H1 (cell line): ENCODE measurements at regions not wholly inside any gene's neighbourhood (a gene's known extent, or its start where the extent isn't known, plus 50 kb on each side); places are given as distances from the start of the nearest gene placed in this dataset.

ENCODE experiments used
- CTCF ChIA-PET: fragments of 300-600 bp; sonication (Branson Sonifier 250); formaldehyde crosslinking; loops from one replicate; lab custom pipeline; 2021; ENCODE audit not compliant: partially characterized antibody; lab: Charles Lee
- POLR2A ChIA-PET: fragments of 300-600 bp; sonication (Branson Sonifier 250); formaldehyde crosslinking; loops from one replicate; lab custom pipeline; 2021; ENCODE audit warnings: inconsistent platforms; ENCODE audit not compliant: partially characterized antibody; lab: Charles Lee
- DNase-seq, 2 experiments: peaks; one replicate each; pipeline versions ENCODE4 v3.0.0 to v3.0.0-alpha.2; 2010 to 2022; ENCODE audit warnings: low spot score in 2 of 2, low read depth in 1 of 2, mixed read lengths in 1 of 2
- FAIRE-seq: peaks from 2 replicates; lab custom pipeline; 2011; peaks lifted over from hg19 to GRCh38; lab: Jason Lieb, UNC
- H2AFZ ChIP-seq: 2 replicates; pipeline ENCODE4 v1.8.1; 2012; ENCODE audit warnings: low read length, inconsistent platforms
- H2AK5ac ChIP-seq: 2 replicates; pipeline ENCODE4 v1.6.1; 2013; ENCODE audit warnings: low read depth, low read length
- H2BK120ac ChIP-seq: replicated peaks from 2 replicates; pipeline ENCODE3; 2013; ENCODE audit warnings: low read depth, low read length, inconsistent platforms
- H2BK12ac ChIP-seq: 2 replicates; pipeline ENCODE4 v1.6.1; 2013; ENCODE audit warnings: low read depth, low read length
- H2BK15ac ChIP-seq: 2 replicates; pipeline ENCODE4 v1.6.1; 2013; ENCODE audit warnings: low read length
- H2BK20ac ChIP-seq: 2 replicates; pipeline ENCODE4 v1.6.1; 2013; ENCODE audit warnings: low read length
- H2BK5ac ChIP-seq: 2 replicates; pipeline ENCODE4 v1.6.1; 2013; ENCODE audit warnings: low read depth, low read length
- H3K14ac ChIP-seq: 2 replicates; pipeline ENCODE4 v1.6.1; 2013; ENCODE audit warnings: inconsistent platforms; ENCODE audit not compliant: insufficient read length
- H3K18ac ChIP-seq: 2 replicates; pipeline ENCODE4 v1.6.1; 2013; ENCODE audit warnings: low read length; ENCODE audit errors: extremely low read depth
- H3K23ac ChIP-seq: 2 replicates; pipeline ENCODE4 v1.6.1; 2013; ENCODE audit warnings: inconsistent platforms; ENCODE audit not compliant: insufficient read length
- H3K23me2 ChIP-seq: 2 replicates; pipeline ENCODE4 v1.6.1; 2013; ENCODE audit warnings: low read depth, low read length
- H3K27ac ChIP-seq: 2 replicates; pipeline ENCODE4 v1.6.1; 2011; ENCODE audit warnings: low read depth, low read length, inconsistent platforms
- H3K27me3 ChIP-seq, 4 experiments: replicated peaks in 1 of 4; 1 replicate in 1 of 4; 2 replicates in 3 of 4; pipeline versions ENCODE4 v1.6.1 to v1.8.1; 2011 to 2013; ENCODE audit warnings: low read length in 3 of 4, mild to moderate bottlenecking in 3 of 4, inconsistent platforms in 2 of 4, mixed read lengths in 2 of 4, moderate library complexity in 1 of 4; ENCODE audit not compliant: control insufficient read depth in 3 of 4, insufficient read depth in 3 of 4; ENCODE audit errors: extremely low read depth in 1 of 4
- H3K36me3 ChIP-seq, 4 experiments: 2 replicates each; pipeline versions ENCODE4 v1.6.1 to v1.8.1; 2011 to 2013; ENCODE audit warnings: mild to moderate bottlenecking in 4 of 4, low read length in 3 of 4, moderate library complexity in 2 of 4, control low read depth in 1 of 4, inconsistent platforms in 1 of 4; ENCODE audit not compliant: insufficient read depth in 4 of 4, control insufficient read depth in 2 of 4
- H3K4ac ChIP-seq: replicated peaks from 2 replicates; pipeline ENCODE3; 2013; ENCODE audit warnings: low read length, low read depth, mixed read lengths, inconsistent platforms; ENCODE audit not compliant: insufficient read length
- H3K4me1 ChIP-seq, 4 experiments: replicated peaks in 1 of 4; 1 replicate in 1 of 4; 2 replicates in 3 of 4; pipeline versions ENCODE4 v1.6.1 to v1.8.1; 2011 to 2013; ENCODE audit warnings: low read length in 3 of 4, inconsistent platforms in 2 of 4, mixed read lengths in 1 of 4; ENCODE audit not compliant: insufficient read depth in 4 of 4, control insufficient read depth in 3 of 4
- H3K4me2 ChIP-seq, 2 experiments: 2 replicates each; pipeline versions ENCODE4 v1.6.1 to v1.8.1; 2011 to 2013; ENCODE audit warnings: low read depth in 2 of 2, low read length in 2 of 2, control low read depth in 1 of 2, inconsistent platforms in 1 of 2, mild to moderate bottlenecking in 1 of 2; ENCODE audit not compliant: insufficient read depth in 1 of 2
- H3K4me3 ChIP-seq, 4 experiments: fragments of 200-600, 300-600 bp in 1 of 4; sonication (generic), shearing (Covaris generic), sonication (Bioruptor Twin) in 1 of 4; 2 replicates each; pipeline versions ENCODE4 v1.5.1 to v1.8.1; 2011 to 2016; ENCODE audit warnings: low read length in 4 of 4, low read depth in 3 of 4, control low read depth in 2 of 4, inconsistent platforms in 2 of 4, mild to moderate bottlenecking in 2 of 4, mixed read lengths in 1 of 4, moderate library complexity in 1 of 4; ENCODE audit not compliant: insufficient read depth in 2 of 4; ENCODE audit errors: extremely low read depth in 1 of 4
- H3K56ac ChIP-seq: replicated peaks from 2 replicates; pipeline ENCODE3; 2013; ENCODE audit warnings: low read depth, mild to moderate bottlenecking, mixed read lengths, low read length, inconsistent platforms; ENCODE audit not compliant: insufficient read length
- H3K79me1 ChIP-seq: 2 replicates; pipeline ENCODE4 v1.6.1; 2013; ENCODE audit warnings: low read depth, low read length, control low read depth
- H3K79me2 ChIP-seq, 2 experiments: 2 replicates each; pipeline versions ENCODE4 v1.6.1 to v1.8.1; 2012 to 2013; ENCODE audit warnings: low read length in 2 of 2, mild to moderate bottlenecking in 2 of 2, inconsistent platforms in 1 of 2; ENCODE audit not compliant: insufficient read depth in 2 of 2, control insufficient read depth in 1 of 2
- H3K9ac ChIP-seq, 4 experiments: replicated peaks in 1 of 4; 1 replicate in 1 of 4; 2 replicates in 3 of 4; pipeline versions ENCODE4 v1.6.1 to v1.8.1; 2011 to 2013; ENCODE audit warnings: low read depth in 3 of 4, low read length in 3 of 4, control low read depth in 2 of 4, mild to moderate bottlenecking in 2 of 4, moderate library complexity in 2 of 4, inconsistent platforms in 1 of 4; ENCODE audit errors: extremely low read depth in 1 of 4
- H3K9me3 ChIP-seq, 2 experiments: 2 replicates each; pipeline versions ENCODE4 v1.6.1 to v1.8.1; 2012 to 2013; ENCODE audit warnings: mild to moderate bottlenecking in 2 of 2, moderate library complexity in 2 of 2, control low read depth in 1 of 2, inconsistent platforms in 1 of 2, low read depth in 1 of 2, low read length in 1 of 2, mixed read lengths in 1 of 2; ENCODE audit not compliant: insufficient read depth in 2 of 2
- H4K20me1 ChIP-seq, 2 experiments: replicated peaks in 1 of 2; 2 replicates each; pipeline versions ENCODE3 to v1.8.1; 2011 to 2013; ENCODE audit warnings: inconsistent platforms in 2 of 2, low read length in 2 of 2, mild to moderate bottlenecking in 1 of 2; ENCODE audit not compliant: insufficient read depth in 2 of 2, control insufficient read depth in 1 of 2
- H4K5ac ChIP-seq: 2 replicates; pipeline ENCODE4 v1.6.1; 2013; ENCODE audit warnings: low read length, low read depth, mixed read lengths, inconsistent platforms; ENCODE audit not compliant: insufficient read length
- H4K8ac ChIP-seq: 2 replicates; pipeline ENCODE4 v1.8.0; 2013; ENCODE audit warnings: mild to moderate bottlenecking, moderate library complexity, low read length, inconsistent platforms; ENCODE audit not compliant: insufficient read depth; ENCODE audit errors: extremely low read depth
- H4K91ac ChIP-seq: replicated peaks from 2 replicates; pipeline ENCODE3; 2013; ENCODE audit warnings: low read length, mixed read lengths, inconsistent platforms; ENCODE audit not compliant: insufficient read length
- CHD1 ChIP-seq: IDR thresholded peaks from 2 replicates; pipeline ENCODE4 v1.6.1; 2012; ENCODE audit warnings: low read depth, low read length, improper control_type of control experiment
- EGR1 ChIP-seq: IDR thresholded peaks from 2 replicates; pipeline ENCODE4 v1.6.1; 2011; ENCODE audit warnings: low read depth, low read length, borderline replicate concordance
- FOSL1 ChIP-seq: IDR thresholded peaks from 2 replicates; pipeline ENCODE4 v1.6.1; 2011; ENCODE audit warnings: mild to moderate bottlenecking, low read depth, low read length, moderate library complexity; ENCODE audit not compliant: insufficient read depth
- GTF2F1 ChIP-seq: IDR thresholded peaks from 2 replicates; pipeline ENCODE4 v1.6.1; 2012; ENCODE audit warnings: low read depth, low read length, improper control_type of control experiment, borderline replicate concordance
- HDAC6 ChIP-seq: IDR thresholded peaks from one replicate; pipeline ENCODE4 v1.7.1; 2012; ENCODE audit warnings: low read depth, mild to moderate bottlenecking, inconsistent platforms, low read length, moderate library complexity
- NANOG ChIP-seq: IDR thresholded peaks from 2 replicates; pipeline ENCODE4 v1.6.1; 2011; ENCODE audit warnings: low read length, low read depth, mild to moderate bottlenecking, inconsistent platforms; ENCODE audit not compliant: insufficient read depth, poor library complexity, severe bottlenecking
- SIN3A ChIP-seq, 2 experiments: IDR thresholded peaks in 1 of 2; conservative IDR thresholded peaks in 1 of 2; 2 replicates each; pipeline ENCODE4 v1.6.1; 2011 to 2012; ENCODE audit warnings: low read length in 2 of 2, improper control_type of control experiment in 1 of 2, low read depth in 1 of 2, mild to moderate bottlenecking in 1 of 2
- USF2 ChIP-seq: IDR thresholded peaks from 2 replicates; pipeline ENCODE4 v1.6.1; 2011; ENCODE audit warnings: low read length, improper control_type of control experiment
- WGBS, 2 experiments: shearing (Covaris generic) in 1 of 2; methylation state at CpG; one replicate each; pipeline versions ENCODE4 v1.1.6 to v1.1.7; 2013 to 2015; ENCODE audit warnings: low lambda C conversion rate in 2 of 2, mixed read lengths in 2 of 2, inconsistent platforms in 1 of 2, low coverage in 1 of 2, missing lambda C conversion rate in 1 of 2; ENCODE audit not compliant: insufficient replicate concordance in 2 of 2, insufficient coverage in 1 of 2, insufficient read length in 1 of 2; ENCODE audit errors: extremely low coverage in 1 of 2, missing lambda C conversion rate in 1 of 2; 5-methylcytosine and 5-hydroxymethylcytosine counted together
- TF ChIP-seq, protein P1 (sequence below): IDR thresholded peaks from 2 replicates; pipeline ENCODE4 v1.6.1; 2012; ENCODE audit warnings: inconsistent platforms

- no peak overlapping the region for H3K18ac ChIP-seq
- DNase-seq (no peak), FAIRE-seq (no peak)
- no peaks in the 10 kb centered on the region for H3K27me3 ChIP-seq
- no peak overlapping the region for H3K4me2 ChIP-seq
- 83% methylated on average over 8 of the region's 8 CpGs; no CpG with 5 or more reads in 1 of the 2 experiments for WGBS, 2 experiments
- no peak overlapping the region for H4K91ac ChIP-seq
- H2BK5ac ChIP-seq = no peak overlapping the region
- no peaks in the 10 kb centered on the region for H3K9me3 ChIP-seq
- CTCF ChIA-PET = interaction anchor here (1.2 kb wide), 1 partner anchor 16 kb away, joined by 3 read pairs; no protein-coding TSS in a partner anchor
- no peak overlapping the region for H2BK15ac ChIP-seq
- no peak overlapping the region for H3K9ac ChIP-seq
- H4K20me1 ChIP-seq = peaks cover 0 to 2% of the 10 kb centered on the region in 2 experiments
- H4K5ac ChIP-seq = no peak overlapping the region
- no peak overlapping the region for H3K4ac ChIP-seq
- no peak overlapping the region for H3K23ac ChIP-seq
- no peak overlapping the region for H2AFZ ChIP-seq
- no peak overlapping the region for H2BK20ac ChIP-seq
- no peak for TF ChIP-seq SIN3A (conservative IDR thresholded peaks at IDR 0.05 in 1 of 2, IDR thresholded peaks at IDR 0.05 in 1 of 2; ENCODE audit: low read depth in 1 of 2, low read length in 2 of 2)
- TF ChIP-seq NANOG = no peak
- TF ChIP-seq GTF2F1 = no peak
- no peak for TF ChIP-seq EGR1
- TF ChIP-seq HDAC6 = no peak
- no peak for TF ChIP-seq CHD1
- TF ChIP-seq, protein P1, sequence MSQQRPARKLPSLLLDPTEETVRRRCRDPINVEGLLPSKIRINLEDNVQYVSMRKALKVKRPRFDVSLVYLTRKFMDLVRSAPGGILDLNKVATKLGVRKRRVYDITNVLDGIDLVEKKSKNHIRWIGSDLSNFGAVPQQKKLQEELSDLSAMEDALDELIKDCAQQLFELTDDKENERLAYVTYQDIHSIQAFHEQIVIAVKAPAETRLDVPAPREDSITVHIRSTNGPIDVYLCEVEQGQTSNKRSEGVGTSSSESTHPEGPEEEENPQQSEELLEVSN = no peak
- TF ChIP-seq USF2 = no peak
- no peak for TF ChIP-seq FOSL1
- H4K8ac ChIP-seq = no peak overlapping the region
- no peak overlapping the region for H3K27ac ChIP-seq
- no peaks in the 10 kb centered on the region for H3K36me3 ChIP-seq
- peaks cover 0 to 76% of the 10 kb centered on the region in 2 experiments; a peak in 3 of 4 replicates for H3K79me2 ChIP-seq
- no peak overlapping the region for H3K14ac ChIP-seq
- no peak overlapping the region for H2BK12ac ChIP-seq
- H3K79me1 ChIP-seq = peaks cover 10% of the 10 kb centered on the region
- H3K23me2 ChIP-seq = no peaks in the 10 kb centered on the region
- H3K56ac ChIP-seq = no peak overlapping the region
- peaks cover 0 to 13% (median 11%) of the 10 kb centered on the region in 4 experiments; a peak in 6 of 7 replicates for H3K4me1 ChIP-seq
- H2BK120ac ChIP-seq = no peak overlapping the region
- H2AK5ac ChIP-seq = no peak overlapping the region
- POLR2A ChIA-PET = no interaction called here
- no peak overlapping the region for H3K4me3 ChIP-seq
Observed at GRCh38 chr14:89550821-89551220, 133.8 kb upstream of the FOXN3 start.
